M059J (cell line): ENCODE measurements at regions not wholly inside any gene's neighbourhood (a gene's known extent, or its start where the extent isn't known, plus 50 kb on each side); places are given as distances from the start of the nearest gene placed in this dataset.

ENCODE experiments used
- DNase-seq: peaks from one replicate; pipeline ENCODE4 v3.0.0-alpha.2; 2012; ENCODE audit warnings: low read depth

- peak; percentile 82 for DNase-seq
Measured at GRCh38 chr6:168157272-168158212, 78.5 kb upstream of the FRMD1 start.

GRCh38 chr6:168156742-168157265, 77.8 kb upstream of the FRMD1 start:
- DNase-seq = no peak

- DNase-seq = no peak
Measured at GRCh38 chr6:168155821-168156741, 77.1 kb upstream of the FRMD1 start.

GRCh38 chr6:168155193-168155592, 76.2 kb upstream of the FRMD1 start:
- DNase-seq = peak; percentile 67

- DNase-seq = no peak
Measured at GRCh38 chr6:168154263-168154917, 75.4 kb upstream of the FRMD1 start.

GRCh38 chr6:168153553-168153952, 74.5 kb upstream of the FRMD1 start:
- DNase-seq = no peak

GRCh38 chr6:168152980-168153379, 74.0 kb upstream of the FRMD1 start:
- no peak for DNase-seq

GRCh38 chr6:168152306-168152963, 73.4 kb upstream of the FRMD1 start:
- peak; percentile 17 for DNase-seq

GRCh38 chr6:168150551-168151320, 71.7 kb upstream of the FRMD1 start:
- DNase-seq = no peak

GRCh38 chr6:168149015-168149414, 70.0 kb upstream of the FRMD1 start:
- DNase-seq = no peak

GRCh38 chr6:168148231-168148849, 69.3 kb upstream of the FRMD1 start:
- DNase-seq = no peak

- DNase-seq = no peak
Measured at GRCh38 chr6:168147205-168147738, 68.3 kb upstream of the FRMD1 start.

GRCh38 chr6:168145747-168146596, 67.0 kb upstream of the FRMD1 start:
- no peak for DNase-seq

- DNase-seq = no peak
Measured at GRCh38 chr6:168139121-168139520, 60.1 kb upstream of the FRMD1 start.

- DNase-seq = no peak
Measured at GRCh38 chr6:168138436-168138835, 59.4 kb upstream of the FRMD1 start.

GRCh38 chr6:168137024-168137423, 58.0 kb upstream of the FRMD1 start:
- no peak for DNase-seq

- DNase-seq = no peak
Measured at GRCh38 chr6:168136622-168137021, 57.6 kb upstream of the FRMD1 start.

GRCh38 chr6:168136001-168136400, 57.0 kb upstream of the FRMD1 start:
- DNase-seq = no peak
